A673 (cell line): ENCODE measurements at regions not wholly inside any gene's neighbourhood (a gene's known extent, or its start where the extent isn't known, plus 50 kb on each side); places are given as distances from the start of the nearest gene placed in this dataset.

ENCODE experiments used
- EZH2 ChIP-seq: fragments of 200-600 bp; sonication (generic); IDR thresholded peaks from 2 replicates; pipeline ENCODE4 v1.6.1; 2017; ENCODE audit warnings: borderline replicate concordance, low read depth, mild to moderate bottlenecking, mixed read lengths, antibody characterized with exemption, low read length; ENCODE audit not compliant: poor library complexity, severe bottlenecking
- TF ChIP-seq, protein P1 (sequence below): fragments of 300-800, 200-600 bp; sonication (generic); conservative IDR thresholded peaks from 2 replicates; pipeline ENCODE4 v1.5.1; 2017; ENCODE audit warnings: low read depth, mild to moderate bottlenecking, antibody characterized with exemption, low read length, moderate library complexity, mixed read lengths

DNA sequence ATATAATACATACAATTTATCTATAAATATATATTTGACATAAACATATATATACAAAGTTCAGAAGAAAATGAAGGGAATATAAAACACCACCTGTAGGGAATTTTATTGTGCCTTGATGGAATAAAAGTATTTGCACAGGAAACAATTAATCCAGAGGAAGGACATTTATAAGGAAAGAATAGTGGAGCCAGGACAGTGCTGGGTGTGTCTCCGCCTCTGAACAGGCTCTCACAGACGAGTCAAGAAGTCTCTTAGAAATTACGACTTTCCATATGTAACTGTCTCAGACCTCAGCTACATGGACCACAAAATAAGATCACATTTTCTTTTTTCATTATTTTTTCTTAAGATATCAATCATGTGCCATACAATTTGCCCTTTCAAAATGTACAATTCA, 93.9 kb downstream of the TMEM114 start:
- TF ChIP-seq EZH2 = no peak
- TF ChIP-seq, protein P1, sequence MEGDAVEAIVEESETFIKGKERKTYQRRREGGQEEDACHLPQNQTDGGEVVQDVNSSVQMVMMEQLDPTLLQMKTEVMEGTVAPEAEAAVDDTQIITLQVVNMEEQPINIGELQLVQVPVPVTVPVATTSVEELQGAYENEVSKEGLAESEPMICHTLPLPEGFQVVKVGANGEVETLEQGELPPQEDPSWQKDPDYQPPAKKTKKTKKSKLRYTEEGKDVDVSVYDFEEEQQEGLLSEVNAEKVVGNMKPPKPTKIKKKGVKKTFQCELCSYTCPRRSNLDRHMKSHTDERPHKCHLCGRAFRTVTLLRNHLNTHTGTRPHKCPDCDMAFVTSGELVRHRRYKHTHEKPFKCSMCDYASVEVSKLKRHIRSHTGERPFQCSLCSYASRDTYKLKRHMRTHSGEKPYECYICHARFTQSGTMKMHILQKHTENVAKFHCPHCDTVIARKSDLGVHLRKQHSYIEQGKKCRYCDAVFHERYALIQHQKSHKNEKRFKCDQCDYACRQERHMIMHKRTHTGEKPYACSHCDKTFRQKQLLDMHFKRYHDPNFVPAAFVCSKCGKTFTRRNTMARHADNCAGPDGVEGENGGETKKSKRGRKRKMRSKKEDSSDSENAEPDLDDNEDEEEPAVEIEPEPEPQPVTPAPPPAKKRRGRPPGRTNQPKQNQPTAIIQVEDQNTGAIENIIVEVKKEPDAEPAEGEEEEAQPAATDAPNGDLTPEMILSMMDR = no peak
